H1 (cell line): ENCODE measurements at regions not wholly inside any gene's neighbourhood (a gene's known extent, or its start where the extent isn't known, plus 50 kb on each side); places are given as distances from the start of the nearest gene placed in this dataset.

Experiments
- EP300 ChIP-seq, 2 experiments: IDR thresholded peaks; 1 replicate in 1 of 2; 2 replicates in 1 of 2; pipeline ENCODE4 v1.6.1; 2011 to 2012; ENCODE audit warnings: low read depth in 2 of 2, low read length in 2 of 2, mild to moderate bottlenecking in 2 of 2, borderline replicate concordance in 1 of 2, inconsistent platforms in 1 of 2, moderate library complexity in 1 of 2
- GABPA ChIP-seq: IDR thresholded peaks from 2 replicates; pipeline ENCODE4 v1.6.1; 2011; ENCODE audit warnings: mild to moderate bottlenecking, low read length, moderate library complexity, borderline replicate concordance; ENCODE audit not compliant: insufficient read depth
- USF2 ChIP-seq: IDR thresholded peaks from 2 replicates; pipeline ENCODE4 v1.6.1; 2011; ENCODE audit warnings: low read length, improper control_type of control experiment

- TF ChIP-seq EP300 (IDR thresholded peaks at IDR 0.05; ENCODE audit: borderline replicate concordance in 1 of 2, low read depth in 2 of 2, low read length in 2 of 2) (no peak), GABPA (no peak), USF2 (no peak)
Observed at GRCh38 chr12:75779891-75780496, 251.6 kb downstream of the PHLDA1 start (continued).
